M059J (cell line): ENCODE measurements at regions not wholly inside any gene's neighbourhood (a gene's known extent, or its start where the extent isn't known, plus 50 kb on each side); places are given as distances from the start of the nearest gene placed in this dataset.
"Not testable (repeated sequence)": the region's sequence is repeated elsewhere in the genome, so short reads cannot be mapped to it uniquely, and the experiment has no call there.

Experiments used
- DNase-seq: peaks from one replicate; pipeline ENCODE4 v3.0.0-alpha.2; 2012; ENCODE audit warnings: low read depth

DNA sequence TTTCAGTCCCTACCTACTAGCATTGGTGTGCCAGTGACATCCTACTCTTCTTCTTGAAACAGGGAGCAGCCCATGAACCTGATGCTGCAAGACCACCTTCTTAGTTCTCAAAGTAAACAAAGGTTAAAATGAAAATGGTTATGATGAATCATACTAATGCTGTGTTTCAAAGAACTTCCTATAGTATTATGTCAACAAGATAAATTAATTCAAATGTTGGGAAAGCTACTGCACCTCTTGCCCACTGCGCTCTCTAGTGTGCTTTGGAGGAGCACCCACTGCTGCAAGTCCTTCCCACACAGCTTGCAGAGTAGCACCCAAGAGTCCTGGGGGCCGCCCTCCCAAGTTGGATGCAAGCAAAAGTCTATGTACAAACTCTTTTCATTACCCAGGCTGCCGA lies 81.1 kb downstream of the CD200R1L start:
- no peak for DNase-seq

DNA sequence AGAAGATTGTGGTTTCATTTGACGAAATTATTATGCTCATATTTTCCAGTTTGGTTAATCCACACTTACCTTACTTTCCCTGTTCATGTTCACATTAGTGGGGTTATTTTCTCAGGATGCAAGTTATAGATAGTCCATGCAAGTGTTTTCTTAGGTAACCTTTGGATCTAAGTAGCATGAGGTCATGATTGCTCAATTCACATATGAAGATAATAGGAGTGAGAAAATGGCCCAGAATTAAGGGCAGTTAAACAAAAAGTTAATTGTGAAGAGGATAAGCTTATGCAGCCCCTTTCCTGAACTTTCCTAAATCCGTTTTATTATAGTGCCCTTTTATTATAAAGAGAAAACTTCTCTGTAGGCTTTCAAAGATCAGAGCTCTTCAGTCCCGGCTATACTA lies 83.4 kb downstream of the CD200R1L start:
- DNase-seq = no peak

DNA sequence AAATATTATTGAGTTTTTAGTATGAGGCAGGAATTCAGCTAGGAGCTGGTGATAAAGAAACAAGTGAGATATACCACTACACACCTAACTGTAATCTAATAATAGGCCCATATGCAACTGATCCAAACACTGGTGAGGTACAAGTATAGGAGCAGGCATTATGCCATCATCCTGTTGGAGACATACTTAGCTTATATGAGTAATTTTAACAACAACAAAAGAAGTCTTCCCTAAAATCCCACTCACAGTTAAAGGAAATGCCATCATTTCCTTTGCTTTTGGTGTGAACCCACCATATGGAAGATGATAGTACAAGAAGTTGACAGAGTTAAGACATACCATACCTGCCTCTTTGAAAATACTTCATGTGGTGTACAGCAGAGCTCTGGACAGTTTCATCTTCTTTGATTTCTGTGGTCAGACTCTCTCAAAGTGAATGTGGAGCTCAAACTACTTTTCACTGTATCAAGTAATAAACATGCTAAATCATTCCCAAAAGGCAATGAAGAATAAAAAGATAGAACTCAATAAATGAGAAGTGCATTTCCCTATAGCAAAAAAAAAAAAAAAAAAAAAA lies 85.5 kb downstream of the CD200R1L start:
- no peak for DNase-seq

DNA sequence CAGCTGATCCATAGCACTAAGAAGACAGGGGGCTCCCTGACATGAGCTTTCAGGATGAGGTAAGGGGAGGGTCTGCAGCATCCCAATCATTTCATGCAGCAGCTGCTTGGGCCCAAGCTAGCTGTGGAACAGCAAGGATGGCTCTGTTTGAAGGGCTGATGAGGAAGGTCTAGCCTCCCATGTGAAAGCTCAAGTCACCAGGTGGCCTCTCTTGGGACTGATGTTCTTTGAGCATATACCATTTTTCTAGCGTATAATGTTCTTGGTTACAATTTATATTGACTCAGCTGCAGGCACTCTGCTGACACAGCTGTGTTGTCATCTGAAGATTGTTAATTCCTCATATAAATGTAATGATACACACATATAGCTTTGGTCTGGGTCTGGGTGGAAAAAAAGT lies 87.0 kb downstream of the CD200R1L start:
- DNase-seq = no peak

DNA sequence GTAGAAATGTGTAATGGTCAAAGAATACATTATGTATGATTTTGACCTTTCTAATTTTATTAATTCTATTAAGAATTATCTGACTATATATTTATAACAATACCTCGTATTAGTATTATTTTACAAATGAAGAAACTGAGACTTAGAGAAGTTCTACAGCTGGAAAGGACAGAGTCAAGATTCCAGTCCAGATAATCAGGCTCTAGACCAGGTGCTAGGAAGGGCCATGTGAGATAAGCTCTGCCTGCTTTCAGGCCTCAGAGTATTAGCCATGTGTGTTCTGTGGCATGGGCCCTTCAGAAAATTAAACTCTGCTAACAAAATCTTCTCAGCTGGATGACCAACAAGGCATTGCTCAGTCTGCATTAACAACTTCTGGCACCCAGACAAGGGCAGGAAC lies 87.5 kb downstream of the CD200R1L start:
- no peak for DNase-seq

DNA sequence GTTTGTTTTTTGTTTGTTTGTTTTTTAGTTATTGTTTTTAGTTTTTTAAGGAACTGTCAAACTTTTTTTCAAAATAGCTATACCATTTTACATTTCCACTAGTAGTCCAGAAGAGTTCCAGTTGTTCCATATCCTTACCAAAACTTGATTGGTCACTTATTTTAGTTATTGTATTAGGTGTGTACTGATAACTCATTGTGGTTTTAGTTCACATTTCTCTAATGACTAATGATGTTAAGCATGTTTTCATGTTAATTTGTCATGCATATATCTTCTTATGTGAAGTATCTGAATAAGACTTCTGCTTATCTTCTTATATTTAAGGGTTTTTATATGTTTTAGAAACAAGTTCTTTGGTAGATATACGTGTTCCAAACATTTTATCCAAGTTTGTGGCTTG lies 89.5 kb downstream of the CD200R1L start:
- no peak for DNase-seq

DNA sequence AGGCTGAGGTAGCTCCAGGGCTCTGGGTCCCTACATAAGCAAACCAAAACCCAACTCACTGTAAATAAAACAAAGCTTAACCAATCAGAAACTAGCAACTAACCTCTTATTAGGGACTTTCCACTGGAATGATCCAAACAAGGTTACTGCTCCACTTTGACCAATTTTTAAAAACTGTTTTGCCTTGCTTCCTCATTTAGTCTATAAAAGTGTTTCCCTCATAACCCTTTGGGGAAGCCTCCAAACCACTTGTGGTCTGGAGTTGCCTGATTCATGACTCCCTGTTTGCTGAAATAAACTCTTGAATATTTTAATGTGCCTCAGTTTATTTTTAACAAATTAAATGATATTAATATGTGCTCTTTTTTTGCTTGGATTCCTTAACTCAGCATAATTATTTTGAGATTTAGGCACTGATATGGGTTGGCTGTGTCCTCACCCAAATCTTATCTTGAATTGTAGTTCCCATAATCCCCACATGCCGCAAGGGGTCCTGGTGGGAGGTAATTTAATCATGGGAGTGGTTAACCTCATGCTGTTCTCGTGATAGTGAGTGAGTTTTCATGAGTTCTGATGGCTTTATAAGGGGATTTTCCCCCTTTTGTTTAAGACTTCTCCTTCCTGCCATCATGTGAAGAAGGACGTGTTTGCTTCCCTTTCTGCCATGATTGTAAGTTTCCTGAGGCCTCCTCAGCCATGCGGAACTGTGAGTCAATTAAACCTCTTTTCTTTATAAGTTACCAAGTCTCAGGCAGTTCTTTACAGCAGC lies 90.6 kb downstream of the CD200R1L start:
- DNase-seq = peak; percentile 72

DNA sequence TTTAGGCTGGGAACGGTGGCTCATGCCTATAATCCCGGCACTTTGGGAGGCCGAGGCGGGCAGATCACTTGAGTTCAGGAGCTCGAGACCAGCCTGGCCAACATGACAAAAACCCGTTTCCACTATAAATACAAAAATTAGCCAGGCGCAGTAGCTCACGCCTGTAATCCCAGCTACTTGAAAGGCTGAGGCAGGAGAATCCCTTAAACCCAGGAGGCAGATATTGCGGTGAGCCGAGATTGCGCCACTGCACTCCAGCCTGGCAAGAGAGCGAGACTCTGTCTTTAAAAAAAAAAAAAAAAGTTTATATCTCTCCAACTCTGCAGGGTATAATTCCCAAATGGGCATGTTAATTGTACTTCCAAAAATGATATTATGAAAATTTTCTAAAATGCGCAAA lies 91.6 kb downstream of the CD200R1L start:
- DNase-seq = not testable (repeated sequence)

DNA sequence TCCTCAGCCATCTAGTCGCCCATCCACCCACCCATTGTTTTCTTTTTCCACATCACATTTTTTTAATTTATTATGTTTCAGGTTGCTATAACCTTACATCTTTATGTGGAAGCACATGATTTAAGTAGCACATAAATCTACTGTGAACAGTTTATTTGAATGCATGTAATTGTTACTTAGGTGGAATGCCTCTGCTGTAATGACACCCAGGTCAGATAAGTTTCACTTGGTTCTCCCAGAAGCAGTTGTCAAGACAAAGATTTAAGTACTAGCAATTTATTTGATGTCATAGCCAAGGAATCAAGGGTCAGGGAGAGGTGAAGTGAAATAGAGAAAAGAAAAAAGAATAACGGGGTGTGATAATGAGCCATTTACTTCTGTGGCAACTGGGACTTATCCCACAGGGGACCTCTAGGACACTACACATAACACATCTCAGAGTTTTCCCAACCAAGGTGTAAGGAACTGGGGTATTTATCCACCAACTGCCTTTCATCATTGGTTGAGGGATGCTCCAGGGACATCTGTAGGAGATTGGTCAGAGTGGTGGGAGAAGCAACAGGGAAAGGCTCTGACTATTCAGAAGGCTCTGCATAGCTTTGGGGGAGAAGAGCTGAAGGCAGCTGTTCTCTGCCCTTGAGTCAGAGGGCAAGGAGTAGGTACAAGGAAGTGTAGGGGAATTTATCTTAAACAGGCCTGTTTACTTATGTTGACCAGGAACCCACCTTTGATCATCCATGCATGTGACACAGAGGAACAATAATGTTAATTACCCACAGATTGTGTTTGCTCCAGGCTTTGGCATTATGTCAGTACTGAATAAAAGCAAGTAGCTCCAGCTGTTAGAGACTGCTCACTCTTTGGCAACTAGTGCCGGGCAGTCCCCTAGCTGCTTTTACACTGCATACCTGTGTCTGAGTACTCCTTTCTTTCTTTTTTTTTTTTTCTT lies 94.8 kb downstream of the CD200R1L start:
- DNase-seq = peak; percentile 58

DNA sequence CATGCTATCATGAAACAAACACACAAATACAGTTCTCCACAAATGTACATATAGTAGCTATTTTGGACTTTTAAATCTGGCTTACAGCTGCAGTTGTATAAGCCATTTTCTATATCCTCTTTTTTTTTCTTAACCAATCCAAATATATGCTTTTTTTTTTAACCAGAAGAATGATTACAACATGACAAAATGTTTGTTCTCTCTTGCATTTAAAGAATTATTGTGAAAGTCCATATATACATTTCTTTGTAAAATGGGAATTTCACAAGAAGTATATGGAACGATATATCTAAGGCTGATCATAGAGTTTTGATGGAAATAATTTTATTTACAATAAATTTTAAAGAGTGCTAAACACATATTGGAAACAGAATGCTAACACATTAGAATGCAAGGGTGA lies 95.6 kb downstream of the CD200R1L start:
- no peak for DNase-seq

DNA sequence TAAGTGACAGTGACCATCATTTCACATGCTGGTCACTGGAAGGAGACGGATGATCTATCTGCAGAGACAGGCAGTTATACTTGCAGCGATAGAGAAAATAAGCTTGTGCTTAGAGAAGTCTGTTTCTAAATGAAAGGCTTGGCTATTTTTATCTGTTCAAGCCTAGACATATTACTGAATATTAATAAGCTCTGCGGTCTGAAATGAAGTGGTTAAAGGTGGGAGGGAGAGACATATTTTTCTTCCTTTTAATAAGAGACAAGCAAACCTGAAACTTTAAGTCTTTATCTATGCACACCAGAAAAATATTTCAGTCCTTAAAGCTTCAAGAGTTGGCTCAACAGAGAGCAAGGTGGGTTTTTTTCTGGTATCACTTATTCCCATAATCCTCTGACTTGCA lies 99.0 kb downstream of the CD200R1L start:
- DNase-seq = no peak

DNA sequence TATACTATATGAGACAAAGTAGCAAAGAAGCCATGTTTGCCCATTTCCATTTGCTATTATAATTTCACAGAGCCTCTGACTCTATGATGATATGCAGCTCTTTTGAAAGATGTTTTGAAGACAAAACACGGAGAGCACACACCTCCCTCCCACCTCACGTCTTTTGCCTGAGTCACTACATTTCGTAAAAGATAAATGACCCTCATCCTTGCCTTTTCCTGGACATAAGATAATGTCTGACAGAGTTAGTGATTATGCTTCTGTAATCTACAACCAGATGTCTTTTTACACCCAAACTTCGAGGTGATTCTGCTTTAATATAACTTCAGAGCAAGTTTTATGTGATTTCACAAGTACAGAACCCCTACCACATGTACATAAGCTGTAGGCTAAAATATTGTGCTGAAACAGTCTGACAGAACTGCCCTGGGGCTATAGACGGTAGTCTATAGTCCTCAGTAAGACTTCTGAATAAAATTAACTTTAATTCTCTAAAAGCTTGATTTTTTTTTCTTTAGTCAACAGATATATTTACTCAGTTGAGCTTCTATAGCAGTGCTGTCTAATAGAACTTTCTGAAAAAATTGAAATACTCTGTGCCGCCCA lies 99.9 kb downstream of the CD200R1L start:
- peak; percentile 37 for DNase-seq

DNA sequence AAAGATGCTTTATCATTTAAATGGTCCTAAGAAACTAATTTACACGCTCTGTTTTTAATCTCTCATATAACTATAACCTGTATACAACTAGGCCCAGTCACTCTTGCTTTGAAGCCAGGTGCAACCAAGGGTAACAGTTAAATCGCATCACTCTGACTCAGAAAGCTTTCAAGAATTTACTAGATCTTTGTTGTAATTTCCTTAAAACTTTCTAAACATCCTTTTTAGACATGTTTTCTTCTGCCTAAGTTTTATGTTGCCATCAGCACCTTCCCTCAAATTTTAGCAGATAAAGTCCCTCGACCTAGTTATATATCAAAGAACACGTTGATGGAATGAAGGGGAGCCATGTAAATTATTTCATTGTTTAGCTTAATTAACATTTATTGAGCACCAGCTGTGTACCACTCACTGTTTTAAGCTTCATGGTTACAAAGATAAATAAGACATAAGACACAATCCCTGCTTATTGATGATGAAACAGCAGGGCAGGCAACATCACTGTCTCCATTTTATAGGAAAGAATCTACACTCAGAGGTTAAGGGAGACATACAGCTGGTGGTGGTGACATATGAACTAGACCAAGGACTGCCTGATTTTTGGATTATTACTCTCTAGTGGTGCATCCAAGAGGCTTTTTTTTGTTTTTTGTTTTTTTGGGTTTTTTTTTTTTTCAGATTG lies 101.0 kb downstream of the CD200R1L start:
- DNase-seq = no peak

DNA sequence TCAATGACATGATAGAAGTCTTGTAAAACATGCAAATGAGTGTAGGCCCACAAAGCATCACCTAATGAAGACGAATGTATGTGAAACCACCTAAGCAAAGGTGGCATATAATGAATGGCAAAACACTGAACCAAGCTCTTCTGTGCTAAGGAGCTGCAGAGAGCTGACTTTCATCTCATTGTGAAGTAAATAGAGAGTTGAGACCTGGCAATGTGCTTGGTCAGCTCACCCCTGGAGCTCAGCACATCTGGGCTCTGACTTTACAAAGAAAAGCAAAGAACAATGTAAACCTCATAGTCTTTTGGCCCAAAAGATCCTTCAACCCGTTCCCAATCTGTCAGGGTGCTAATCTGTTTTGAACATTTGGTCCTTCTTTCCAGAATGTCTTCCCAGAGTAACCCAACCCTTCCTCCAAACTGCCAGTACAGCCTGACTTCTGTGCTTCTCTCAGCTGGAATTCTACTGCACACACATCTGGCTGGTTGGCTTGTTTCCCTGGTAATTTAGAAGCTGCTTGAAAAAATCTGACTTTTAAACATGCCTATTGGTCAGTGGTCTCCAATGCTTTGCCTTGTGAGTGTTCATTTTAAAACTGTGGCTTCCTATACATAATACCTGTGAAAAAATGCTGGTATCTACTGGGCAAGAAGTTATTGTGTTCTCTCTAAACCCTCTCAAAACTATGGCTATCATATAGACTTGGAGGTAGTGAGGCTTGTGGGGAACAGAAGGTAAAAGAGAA lies 101.7 kb downstream of the CD200R1L start:
- no peak for DNase-seq

DNA sequence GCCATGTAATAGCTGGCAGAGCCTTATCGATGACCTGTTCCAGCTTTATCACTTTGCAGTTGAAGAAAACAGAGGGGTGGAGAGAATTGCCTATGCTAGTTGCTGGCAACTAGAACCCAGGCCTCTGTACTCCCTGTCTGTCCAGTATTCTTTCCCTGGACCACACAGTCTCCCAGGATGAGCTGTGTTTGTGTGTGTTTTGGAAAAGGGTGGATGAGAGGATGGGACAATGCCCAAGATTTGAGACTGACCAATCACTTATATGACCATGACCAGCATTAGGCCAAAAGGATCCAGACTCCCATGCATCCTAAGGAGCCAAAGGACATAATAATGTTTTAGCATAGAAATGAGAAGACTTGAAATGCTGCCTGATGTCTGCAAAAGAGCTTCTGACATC lies 102.6 kb downstream of the CD200R1L start:
- no peak for DNase-seq

DNA sequence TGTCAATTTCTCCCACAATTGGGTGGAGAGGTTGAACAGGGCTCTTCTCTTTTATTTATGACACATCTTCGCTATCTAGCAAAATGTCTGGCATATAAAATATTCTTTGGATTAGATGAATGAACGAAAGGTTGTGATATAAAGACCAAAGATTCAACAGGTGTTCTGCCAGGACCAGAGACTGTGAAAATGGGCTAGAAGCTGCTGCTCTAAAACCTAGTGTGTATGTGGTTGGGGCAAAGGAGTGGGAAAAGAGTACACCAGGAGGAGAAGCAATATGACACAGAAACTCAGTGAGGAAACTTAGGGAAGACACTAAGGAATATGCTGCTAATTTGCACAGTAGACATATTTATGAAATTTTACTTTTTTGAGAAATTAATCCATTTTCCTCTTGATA lies 102.0 kb upstream of the CCDC80 start:
- DNase-seq = no peak

DNA sequence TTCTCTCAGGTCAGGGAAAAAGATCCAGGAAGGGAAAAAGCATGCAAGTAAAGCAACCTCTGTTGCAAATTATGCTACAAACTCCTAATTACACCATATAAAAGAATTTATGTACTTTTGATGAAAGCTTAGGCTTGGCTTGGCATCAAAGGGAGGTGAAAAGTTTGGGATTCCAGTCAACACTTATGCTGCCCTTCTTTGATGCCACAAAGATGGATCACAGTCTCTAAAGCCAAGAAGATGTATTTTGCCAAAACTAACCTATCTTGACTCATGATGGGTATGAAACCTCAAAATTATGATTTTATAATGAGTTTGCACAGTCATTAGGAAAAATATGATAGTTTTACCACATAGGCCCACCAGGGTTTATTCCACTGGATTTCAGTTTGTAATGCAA lies 101.0 kb upstream of the CCDC80 start:
- no peak for DNase-seq

DNA sequence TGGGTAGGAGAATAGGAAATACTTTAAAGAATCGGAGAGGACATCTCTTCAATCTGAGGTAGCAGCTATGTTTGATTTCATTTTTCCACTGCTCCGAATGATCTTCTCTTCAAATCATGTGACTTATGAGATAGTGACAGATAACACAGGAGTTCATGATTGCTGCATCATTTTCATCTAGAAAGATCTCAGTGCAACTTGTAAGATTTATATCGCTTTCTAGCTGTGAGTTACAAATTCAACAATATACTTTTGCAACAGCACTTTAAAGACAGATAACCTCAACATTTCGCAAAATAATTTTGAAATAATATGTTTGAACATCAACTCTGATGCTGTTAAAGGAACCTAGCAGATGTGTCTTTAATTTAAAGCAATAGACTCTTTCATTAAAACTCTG lies 99.9 kb upstream of the CCDC80 start:
- DNase-seq = no peak

DNA sequence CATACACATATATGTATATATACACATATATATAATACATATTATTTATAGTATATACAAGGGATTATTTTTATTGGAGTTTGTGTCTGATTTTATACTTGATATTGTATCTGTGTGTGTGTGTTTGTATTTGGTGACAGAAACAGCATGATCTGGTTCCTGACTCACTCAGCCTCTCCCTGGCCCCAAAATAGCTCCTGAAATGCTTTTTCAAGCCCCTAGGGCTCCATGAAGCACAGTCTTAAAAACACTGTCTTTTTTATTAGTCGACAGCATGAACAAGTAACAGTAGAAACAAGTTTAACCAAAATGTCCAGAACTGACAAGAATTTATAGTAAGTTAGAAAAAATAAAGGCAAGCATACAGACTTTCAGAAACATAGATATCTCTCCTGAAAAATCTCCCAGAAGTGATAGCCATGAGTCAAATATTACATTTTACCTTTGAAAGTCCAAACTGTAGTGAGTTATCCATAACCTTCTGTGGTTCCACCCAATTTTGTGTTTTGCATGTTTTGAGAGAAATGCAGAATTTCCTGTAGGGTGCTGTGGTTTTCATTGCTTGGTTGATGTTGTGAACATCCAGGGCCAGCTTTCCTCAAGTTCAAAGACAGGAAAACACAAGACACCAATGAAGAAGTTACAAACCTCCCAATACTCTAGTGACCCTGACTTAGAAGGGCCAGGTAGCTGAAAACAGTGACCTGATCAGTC lies 98.5 kb upstream of the CCDC80 start:
- peak; percentile 48 for DNase-seq

DNA sequence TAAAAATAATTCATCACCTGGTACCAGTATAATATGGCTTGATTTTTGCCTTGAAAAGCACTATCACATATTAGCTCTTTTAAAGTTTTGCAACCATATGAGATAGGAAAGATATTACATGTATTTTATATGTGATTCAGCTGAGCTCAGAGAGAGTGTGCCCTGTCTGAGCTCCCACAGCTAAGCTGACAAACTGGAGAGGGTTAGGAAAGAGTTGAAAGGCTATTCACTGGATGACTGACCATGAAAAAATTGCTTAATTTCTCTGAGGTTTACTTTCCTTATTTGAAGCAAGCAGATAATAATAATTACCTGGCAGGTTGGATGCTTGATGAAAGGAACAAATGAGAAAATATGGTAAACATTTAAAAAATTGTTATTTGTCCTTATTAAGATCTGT lies 97.4 kb upstream of the CCDC80 start:
- DNase-seq = no peak
